Heart right ventricle (tissue), 16 donors: ENCODE measurements at regions not wholly inside any gene's neighbourhood (a gene's known extent, or its start where the extent isn't known, plus 50 kb on each side); places are given as distances from the start of the nearest gene placed in this dataset.
"Not testable (repeated sequence)": the region's sequence is repeated elsewhere in the genome, so short reads cannot be mapped to it uniquely, and the experiment has no call there.

Experiments
- ATAC-seq, 8 donors: fragments of 200-7000 bp; cut with Tn5 transposase; one replicate each; pipeline ENCODE4 v1.9.1; 2020; ENCODE audit warnings: mild to moderate bottlenecking in 8 of 8, moderate library complexity in 8 of 8, moderate number of reproducible peaks in 1 of 8
- DNase-seq, 2 donors: peaks; one replicate each; pipeline ENCODE4 v3.0.0-alpha.2; 2020
- H3K27ac ChIP-seq, 10 donors: fragments of 200-600 bp; sonication (generic) in 2 of 10; one replicate each; pipeline versions ENCODE4 v1.5.0 to v1.8.0; 2020 to 2022; ENCODE audit warnings: mild to moderate bottlenecking in 3 of 10
- H3K27me3 ChIP-seq, 7 donors: fragments of 200-600 bp; one replicate each; pipeline ENCODE4 v1.8.0; 2021 to 2022; ENCODE audit warnings: mild to moderate bottlenecking in 2 of 7
- H3K36me3 ChIP-seq, 9 donors: fragments of 200-600 bp; sonication (generic) in 1 of 9; one replicate each; pipeline versions ENCODE4 v1.5.0 to v1.8.0; 2020 to 2022; ENCODE audit warnings: mild to moderate bottlenecking in 2 of 9
- H3K4me1 ChIP-seq, 9 donors: fragments of 200-600 bp; sonication (generic) in 1 of 9; one replicate each; pipeline versions ENCODE4 v1.5.0 to v1.8.0; 2020 to 2022; ENCODE audit warnings: mild to moderate bottlenecking in 4 of 9
- H3K4me3 ChIP-seq, 10 donors: fragments of 200-600 bp; sonication (generic) in 2 of 10; one replicate each; pipeline versions ENCODE4 v1.5.0 to v1.8.0; 2020 to 2022; ENCODE audit warnings: mild to moderate bottlenecking in 7 of 10, moderate library complexity in 2 of 10
- H3K9me3 ChIP-seq, 11 donors: fragments of 200-600 bp in 10 of 11; sonication (generic) in 2 of 11; one replicate each; pipeline versions ENCODE4 v1.5.0 to v1.8.0; 2013 to 2022; ENCODE audit warnings: mild to moderate bottlenecking in 2 of 11, control low read depth in 1 of 11, moderate library complexity in 1 of 11
- CTCF ChIP-seq, 9 donors: fragments of 200-600 bp; sonication (generic) in 2 of 9; IDR thresholded peaks; one replicate each; pipeline versions ENCODE4 v1.5.0 to v1.8.0; 2021 to 2022; ENCODE audit warnings: antibody characterized with exemption in 9 of 9, mild to moderate bottlenecking in 5 of 9, moderate library complexity in 1 of 9
- WGBS, 2 donors: extraction: QIAGEN DNeasy Blood & Tissue Kit; methylation state at CpG; one replicate each; pipeline ENCODE4 v1.1.7; 2013; ENCODE audit warnings: inconsistent platforms in 1 of 2; 5-methylcytosine and 5-hydroxymethylcytosine counted together
- intact Hi-C, 10 donors: fragments of 100-400 bp; cut with DNase I; formaldehyde crosslinking; loops; one replicate each; pipeline versions ENCODE4 v1.11.1 to v1.14.2; 2022
- donor health status: Arrhythmogenic right ventricular cardiomyopathy.
- donor health status: ischemic (EF 13 %, LVEDD 7.1; RV severe dilation, severe dysfunction).
- donor health status: healthy with polysubstance abuse.
- donor health status: DM: no; HTN: yes; CAD: no.
- donor health status: DM: no; HTN: no; CAD: no.
- donor health status: ischemic (EF 25% LVEDD 6.9; RV normal size, moderate dysfunction).
- donor health status: ischemic (EF 25% LVEDD 5.7; RV mildly dilated, moderate dysfunction).
- donor health status: healthy.
- donor health status: DM: yes; HTN: yes; CAD: no.
- donor health status: Ischemic cardiomyopathy.
- donor health status: ischemic (EF 35%, LVEDD 5.7; RV mildly dilated, moderate dysfunction).
- donor health status: nonischemic (EF 11% LVEDD 7.7; RV severe dilation, severe dysfunction).
- donor health status: DM: yes; HTN: yes; CAD: no.
- donor health status: PGD.
- donor health status: ischemic (EF 29% LVEDD 5.4; RV normal size, mild dysfunction).
- donor health status: nonischemic (EF 23%, LVEDD 6.1; RV moderate dilation, normal function).

GRCh38 chr7:4472728-4473127 is 209.4 kb upstream of the FOXK1 start:
- H3K36me3 ChIP-seq, result no peaks in the 10 kb centered on the region
- ATAC-seq (peak in 3 of 8 donors; percentile 15 to 47 (median 20)), DNase-seq (no peak)
- no peak overlapping the region for H3K27ac ChIP-seq
- no peak overlapping the region for H3K4me3 ChIP-seq
- WGBS, 2 donors, result 48 to 53% methylated on average over 12 of the region's 12 CpGs
- H3K9me3 ChIP-seq, result no peaks in the 10 kb centered on the region
- peaks cover 0 to 9% (median 0%) of the 10 kb centered on the region in 7 donors for H3K27me3 ChIP-seq
- intact Hi-C loops, result no loop called here
- H3K4me1 ChIP-seq, result no peaks in the 10 kb centered on the region
- peak in 1 of 9 donors; percentile 10 for TF ChIP-seq CTCF (IDR thresholded peaks at IDR 0.05)

GRCh38 chr7:4479367-4480039 is 202.6 kb upstream of the FOXK1 start:
- ATAC-seq (peak in 2 of 8 donors; percentile 17 to 47), DNase-seq (peak in 1 of 2 donors; percentile 13)
- Histone ChIP-seq H3K27ac (no peak overlapping the region), H3K9me3 (peaks cover 0 to 18% (median 0%) of the 10 kb centered on the region in 11 donors), H3K4me1 (no peaks in the 10 kb centered on the region), H3K27me3 (peaks cover 0 to 6% (median 0%) of the 10 kb centered on the region in 7 donors), H3K4me3 (no peak overlapping the region), H3K36me3 (no peaks in the 10 kb centered on the region)
- intact Hi-C loops, result no loop called here
- WGBS, 2 donors, result 51 to 52% methylated on average over 12 of the region's 12 CpGs
- TF ChIP-seq CTCF (IDR thresholded peaks at IDR 0.05), result peak in 7 of 9 donors; percentile 6 to 45 (median 38)

GRCh38 chr7:4480131-4480530 is 202.0 kb upstream of the FOXK1 start:
- H3K27ac ChIP-seq, H3K4me1 ChIP-seq, ATAC-seq, DNase-seq, H3K4me3 ChIP-seq, intact Hi-C loops, H3K36me3 ChIP-seq: not testable (repeated sequence)
- Histone ChIP-seq H3K9me3 (peaks cover 0 to 18% (median 0%) of the 10 kb centered on the region in 11 donors), H3K27me3 (peaks cover 0 to 10% (median 0%) of the 10 kb centered on the region in 7 donors)
- 93 to 94% methylated on average over 11 of the region's 11 CpGs for WGBS, 2 donors

- H3K36me3 ChIP-seq, result no peaks in the 10 kb centered on the region
- TF ChIP-seq CTCF (IDR thresholded peaks at IDR 0.05), result no peak
- intact Hi-C loops, result no loop called here
- ATAC-seq (no peak), DNase-seq (no peak)
- no peaks in the 10 kb centered on the region for H3K4me1 ChIP-seq
- peaks cover 0 to 10% (median 0%) of the 10 kb centered on the region in 7 donors for H3K27me3 ChIP-seq
- no peak overlapping the region for H3K27ac ChIP-seq
- H3K9me3 ChIP-seq, result peaks cover 0 to 18% (median 0%) of the 10 kb centered on the region in 11 donors
- H3K4me3 ChIP-seq, result no peak overlapping the region
- 91 to 92% methylated on average over 1 of the region's 1 CpG for WGBS, 2 donors
These were observed 198.2 kb upstream of the FOXK1 start for GRCh38 chr7:4483851-4484250.

GRCh38 chr7:4484545-4484944 is 197.6 kb upstream of the FOXK1 start:
- Histone ChIP-seq H3K4me3 (no peak overlapping the region), H3K27ac (no peak overlapping the region), H3K27me3 (peaks cover 0 to 10% (median 0%) of the 10 kb centered on the region in 7 donors), H3K9me3 (peaks cover 0 to 18% (median 0%) of the 10 kb centered on the region in 11 donors), H3K36me3 (no peaks in the 10 kb centered on the region), H3K4me1 (no peaks in the 10 kb centered on the region)
- no peak for ATAC-seq
- DNase-seq, result no peak
- intact Hi-C loops, result no loop called here
- no peak for TF ChIP-seq CTCF (IDR thresholded peaks at IDR 0.05)
- WGBS, 2 donors, result 10 to 17% methylated on average over 1 of the region's 1 CpG
